Cardiac muscle cell (in vitro differentiated cells and primary cell): ENCODE measurements at regions not wholly inside any gene's neighbourhood (a gene's known extent, or its start where the extent isn't known, plus 50 kb on each side); places are given as distances from the start of the nearest gene placed in this dataset.

Experiments used
- DNase-seq, 2 donors: peaks; one replicate each; pipeline versions ENCODE4 v3.0.0 to v3.0.0-alpha.2; 2010 to 2017; ENCODE audit warnings: low read depth in 1 of 2, low spot score in 1 of 2
- H3K27ac ChIP-seq: fragments of 200-600 bp; sonication (generic); 2 replicates; pipeline ENCODE4 v1.5.1; 2016
- H3K27me3 ChIP-seq: fragments of 200-600 bp; sonication (generic); 2 replicates; pipeline ENCODE4 v1.6.0; 2016; ENCODE audit warnings: control low read depth
- H3K36me3 ChIP-seq: fragments of 200-600 bp; sonication (generic); 2 replicates; pipeline ENCODE4 v1.5.1; 2016; ENCODE audit warnings: control low read depth
- H3K4me1 ChIP-seq: fragments of 200-600 bp; sonication (generic); 2 replicates; pipeline ENCODE4 v1.8.1; 2017; ENCODE audit warnings: low read depth, mild to moderate bottlenecking, mixed run types
- H3K4me3 ChIP-seq: fragments of 200-600 bp; sonication (generic); 2 replicates; pipeline ENCODE4 v1.5.1; 2016; ENCODE audit warnings: mild to moderate bottlenecking
- H3K9me3 ChIP-seq: fragments of 200-600 bp; sonication (generic); 2 replicates; pipeline ENCODE4 v1.5.1; 2017; ENCODE audit warnings: low read depth, mild to moderate bottlenecking, control low read depth
- CTCF ChIP-seq: IDR thresholded peaks from 2 replicates; pipeline ENCODE4 v1.5.1; 2012; ENCODE audit warnings: low read depth, mild to moderate bottlenecking, low read length

DNA sequence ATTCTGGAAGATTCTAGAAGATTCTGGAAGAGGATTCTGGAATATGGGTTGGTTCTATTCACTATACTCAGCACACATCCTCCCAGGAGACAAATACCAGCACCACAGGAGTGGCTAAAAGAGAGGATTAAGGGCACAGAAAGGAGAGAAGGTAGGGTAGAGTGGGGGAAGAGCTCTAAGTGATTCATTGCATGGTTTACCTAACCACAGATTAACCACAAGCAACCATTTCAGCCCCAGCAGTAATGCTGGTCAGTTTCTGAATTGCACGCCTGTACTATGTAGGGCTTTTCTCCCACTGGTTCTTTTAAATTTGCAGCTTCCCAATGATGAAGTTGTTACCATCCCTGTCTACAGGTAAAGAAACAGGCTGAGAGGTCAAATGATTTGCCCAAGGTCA is 192.7 kb upstream of the PMEPA1 start:
- H3K4me1 ChIP-seq: no peaks in the 10 kb centered on the region
- H3K4me3 ChIP-seq: no peak overlapping the region
- no peaks in the 10 kb centered on the region for H3K9me3 ChIP-seq
- peaks cover 15% of the 10 kb centered on the region for H3K27me3 ChIP-seq
- H3K36me3 ChIP-seq: no peaks in the 10 kb centered on the region
- no peak for TF ChIP-seq CTCF
- H3K27ac ChIP-seq: no peak overlapping the region
- peak in 1 of 2 donors; percentile 41 for DNase-seq

GRCh38 chr20:57901526-57901925 is 191.7 kb upstream of the PMEPA1 start:
- DNase-seq: no peak
- H3K4me1 ChIP-seq: no peaks in the 10 kb centered on the region
- H3K4me3 ChIP-seq: no peak overlapping the region
- no peak overlapping the region for H3K27ac ChIP-seq
- H3K36me3 ChIP-seq: no peaks in the 10 kb centered on the region
- TF ChIP-seq CTCF: no peak
- H3K27me3 ChIP-seq: peaks cover 15% of the 10 kb centered on the region
- no peaks in the 10 kb centered on the region for H3K9me3 ChIP-seq

DNA sequence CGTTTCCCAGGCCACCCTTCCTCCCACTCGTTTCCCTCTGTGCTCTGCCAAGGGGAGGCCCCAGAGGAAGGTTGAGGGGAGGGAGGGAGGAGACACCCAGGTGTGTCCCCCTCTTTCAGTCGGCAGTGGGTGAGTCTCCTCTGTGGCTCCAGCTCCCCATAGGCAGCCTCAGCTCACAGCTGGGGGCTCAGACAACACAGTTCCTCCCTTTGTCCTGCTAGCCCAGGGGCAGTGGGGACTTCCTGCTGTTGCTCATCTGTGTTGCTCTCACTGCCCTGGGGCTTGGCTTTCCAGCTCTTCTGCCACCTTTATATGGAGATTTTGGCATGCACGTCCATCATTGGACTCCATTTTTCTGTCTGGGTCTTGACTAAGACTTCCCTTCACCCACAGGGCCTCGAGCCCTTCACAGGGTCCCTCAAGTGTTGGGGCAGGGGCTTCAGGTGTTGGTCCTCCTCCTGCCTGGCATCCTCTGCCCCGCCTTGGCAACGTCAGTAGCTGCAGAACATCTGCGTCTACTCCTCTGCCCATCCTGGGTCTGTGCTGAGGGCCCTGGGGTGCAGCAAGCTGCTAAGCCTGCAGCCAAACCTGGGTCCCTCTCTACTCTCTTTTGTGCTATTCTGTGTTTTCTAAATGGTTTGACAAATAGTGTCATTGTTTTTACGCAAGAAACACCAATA is 190.6 kb upstream of the PMEPA1 start:
- Histone ChIP-seq H3K4me3 (no peak overlapping the region), H3K27ac (no peak overlapping the region), H3K27me3 (peaks cover 10% of the 10 kb centered on the region), H3K4me1 (no peaks in the 10 kb centered on the region), H3K9me3 (no peaks in the 10 kb centered on the region), H3K36me3 (no peaks in the 10 kb centered on the region)
- DNase-seq: no peak
- no peak for TF ChIP-seq CTCF

DNA sequence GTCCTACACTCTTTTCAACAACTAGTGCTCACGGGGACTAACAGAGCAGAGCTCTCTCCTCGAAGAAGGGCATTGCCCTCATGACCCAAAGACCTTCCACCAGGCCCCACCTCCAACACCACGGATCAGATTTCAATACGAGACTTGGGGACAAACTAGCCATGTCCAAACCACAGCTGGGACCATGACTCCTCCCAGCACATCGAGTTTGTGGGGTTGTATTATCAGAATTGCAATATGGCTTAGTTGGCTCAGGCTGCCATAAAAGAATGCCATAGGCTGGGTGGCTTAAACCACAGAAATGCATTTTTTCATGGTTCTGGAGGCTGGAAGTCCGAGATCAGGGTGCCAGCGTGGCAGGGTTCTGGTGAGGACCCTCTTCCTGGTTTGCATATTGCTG is 189.7 kb upstream of the PMEPA1 start:
- H3K9me3 ChIP-seq: no peaks in the 10 kb centered on the region
- H3K4me1 ChIP-seq: no peaks in the 10 kb centered on the region
- no peak for TF ChIP-seq CTCF
- H3K36me3 ChIP-seq: no peaks in the 10 kb centered on the region
- H3K27ac ChIP-seq: no peak overlapping the region
- H3K4me3 ChIP-seq: no peak overlapping the region
- DNase-seq: peak in 1 of 2 donors; percentile 3
- peaks cover 6% of the 10 kb centered on the region for H3K27me3 ChIP-seq

DNA sequence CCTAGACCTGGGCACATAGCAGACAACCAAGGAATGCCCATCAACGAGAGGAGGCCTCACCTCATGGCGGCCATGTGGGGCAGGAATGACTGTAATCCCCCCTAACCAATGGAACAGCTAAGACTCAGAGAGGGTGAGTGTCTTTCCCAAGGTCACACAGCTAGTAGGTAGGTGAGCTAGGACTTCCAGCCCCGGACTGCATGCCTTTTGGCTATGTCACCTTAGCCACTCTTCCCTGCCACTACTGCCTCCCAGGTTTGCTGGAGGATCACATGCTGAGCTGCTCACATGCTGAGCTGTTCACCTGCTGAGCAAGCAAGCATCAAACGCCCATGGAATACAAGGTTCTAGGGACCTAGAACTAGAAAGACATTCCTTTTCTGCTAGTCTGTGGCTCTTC is 188.5 kb upstream of the PMEPA1 start:
- H3K4me3 ChIP-seq: no peak overlapping the region
- H3K36me3 ChIP-seq: no peaks in the 10 kb centered on the region
- no peak for DNase-seq
- peaks cover 6% of the 10 kb centered on the region for H3K27me3 ChIP-seq
- H3K27ac ChIP-seq: no peak overlapping the region
- H3K9me3 ChIP-seq: no peaks in the 10 kb centered on the region
- no peaks in the 10 kb centered on the region for H3K4me1 ChIP-seq
- TF ChIP-seq CTCF: no peak

DNA sequence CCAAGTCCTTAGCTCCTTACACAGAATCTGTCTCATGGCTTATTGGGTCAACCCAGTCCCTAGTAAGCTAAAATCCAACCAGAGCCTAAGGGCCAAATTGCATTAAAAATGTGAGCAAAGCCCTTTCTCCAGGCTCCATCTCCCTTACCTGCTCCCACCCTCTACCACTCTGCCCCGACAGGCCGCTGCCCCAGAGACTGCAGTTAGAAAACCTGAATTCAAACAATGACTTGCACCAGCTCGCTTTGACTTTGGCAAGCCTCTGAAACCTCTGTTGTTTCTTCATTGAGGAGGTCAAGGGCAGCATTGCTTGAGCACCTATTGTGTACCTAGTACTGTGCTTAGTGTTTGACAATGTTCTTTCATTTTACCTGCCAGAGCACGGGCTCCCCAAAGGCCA is 188.1 kb upstream of the PMEPA1 start:
- Histone ChIP-seq H3K9me3 (no peaks in the 10 kb centered on the region), H3K36me3 (no peaks in the 10 kb centered on the region), H3K27ac (no peak overlapping the region), H3K4me1 (no peaks in the 10 kb centered on the region), H3K27me3 (peaks cover 9% of the 10 kb centered on the region), H3K4me3 (no peak overlapping the region)
- TF ChIP-seq CTCF: no peak
- no peak for DNase-seq
